K562 (cell line): ENCODE measurements at regions not wholly inside any gene's neighbourhood (a gene's known extent, or its start where the extent isn't known, plus 50 kb on each side); places are given as distances from the start of the nearest gene placed in this dataset.

Experiments
- ATAC-seq: fragments of 200-7000 bp; cut with Tn5 transposase; 3 replicates; pipeline ENCODE4 v1.9.1; 2020; ENCODE audit warnings: moderate library complexity
- BruUV-seq: library from RNA; stranded (reverse); fragments of 400-500 nt; replicated peaks from 2 replicates; lab custom pipeline; 2021; lab: Mats Ljungman, UMichigan
- CTCF ChIA-PET: fragments of 300-600 bp; formaldehyde crosslinking; extraction: SDS; loops from one replicate; lab custom pipeline; 2021; ENCODE audit warnings: low intra/inter-chr PET ratio; lab: Yijun Ruan, JAX
- POLR2A ChIA-PET: fragments of 300-600, 350-650 bp; sonication (Branson Sonifier 250); formaldehyde crosslinking; extraction: SDS; loops from one replicate; lab custom pipeline; 2021; ENCODE audit warnings: antibody characterized with exemption, inconsistent platforms; lab: Yijun Ruan, JAX
- DNase-seq, 4 experiments: peaks; one replicate each; pipeline versions ENCODE4 v3.0.0 to v3.0.0-alpha.2; 2011 to 2018; ENCODE audit warnings: low spot score in 3 of 4, mixed read lengths in 3 of 4; ENCODE audit errors: extremely low read depth in 1 of 4
- FAIRE-seq: peaks from 2 replicates; lab custom pipeline; 2011; peaks lifted over from hg19 to GRCh38; lab: Jason Lieb, UNC
- H2AFZ ChIP-seq: 2 replicates; pipeline ENCODE4 v1.6.0; 2011; ENCODE audit warnings: low read depth, low read length, control low read depth, inconsistent platforms
- H3K27ac ChIP-seq: fragments of 200-600 bp; 3 replicates; pipeline ENCODE4 v1.8.0; 2011; ENCODE audit warnings: low read depth, mild to moderate bottlenecking, control low read depth, inconsistent platforms, low read length, moderate library complexity, mixed read lengths; ENCODE audit errors: extremely low read depth
- H3K27me3 ChIP-seq, 2 experiments: fragments of 300-600 bp in 1 of 2; 2 replicates in 1 of 2; 3 replicates in 1 of 2; pipeline versions ENCODE4 v1.6.0 to v1.8.0; 2011; ENCODE audit warnings: inconsistent platforms in 2 of 2, low read length in 2 of 2, mild to moderate bottlenecking in 1 of 2, mixed read lengths in 1 of 2, moderate library complexity in 1 of 2; ENCODE audit not compliant: control insufficient read depth in 2 of 2, insufficient read depth in 2 of 2
- H3K36me3 ChIP-seq: fragments of 300-600 bp; 3 replicates; pipeline ENCODE4 v1.8.0; 2011; ENCODE audit warnings: mild to moderate bottlenecking, low read length, inconsistent platforms; ENCODE audit not compliant: control insufficient read depth, insufficient read depth
- H3K4me1 ChIP-seq, 2 experiments: fragments of 200-600 bp in 1 of 2; replicated peaks in 1 of 2; 2 replicates in 1 of 2; 3 replicates in 1 of 2; pipeline versions ENCODE4 v1.5.1 to v1.8.0; 2011; ENCODE audit warnings: inconsistent platforms in 2 of 2, low read length in 2 of 2, mild to moderate bottlenecking in 1 of 2, mixed read lengths in 1 of 2, moderate library complexity in 1 of 2; ENCODE audit not compliant: control insufficient read depth in 2 of 2, insufficient read depth in 2 of 2
- H3K4me2 ChIP-seq: 2 replicates; pipeline ENCODE4 v1.6.1; 2011; ENCODE audit warnings: low read length, control low read depth, inconsistent platforms, mixed read lengths; ENCODE audit not compliant: insufficient read depth
- H3K4me3 ChIP-seq: fragments of 200-600 bp; sonication (generic), shearing (Covaris generic); 2 replicates; pipeline ENCODE4 v1.5.1; 2016; ENCODE audit warnings: control low read depth, inconsistent platforms
- H3K79me2 ChIP-seq: fragments of 200-600 bp; 3 replicates; pipeline ENCODE4 v1.8.0; 2011; ENCODE audit warnings: low read length, inconsistent platforms; ENCODE audit not compliant: control insufficient read depth, insufficient read depth
- H3K9ac ChIP-seq, 2 experiments: 2 replicates each; pipeline versions ENCODE4 v1.6.0 to v1.6.1; 2011; ENCODE audit warnings: low read depth in 2 of 2, low read length in 2 of 2, control low read depth in 1 of 2, inconsistent platforms in 1 of 2, mild to moderate bottlenecking in 1 of 2, mixed read lengths in 1 of 2; ENCODE audit not compliant: insufficient read depth in 1 of 2
- H3K9me1 ChIP-seq: one replicate; pipeline ENCODE4 v1.6.0; 2011; ENCODE audit warnings: inconsistent platforms, mild to moderate bottlenecking, low read length, moderate library complexity; ENCODE audit not compliant: control insufficient read depth, insufficient read depth
- H3K9me3 ChIP-seq: replicated peaks from 2 replicates; pipeline ENCODE4 v1.5.1; 2011; ENCODE audit warnings: low read depth, low read length, inconsistent platforms; ENCODE audit not compliant: control insufficient read depth, insufficient read depth
- H4K20me1 ChIP-seq: replicated peaks from 2 replicates; pipeline ENCODE4 v1.6.1; 2011; ENCODE audit warnings: low read length, inconsistent platforms, mixed read lengths; ENCODE audit not compliant: control insufficient read depth, insufficient read depth
- GATAD2A ChIP-seq: fragments of 450-650 bp; IDR thresholded peaks from 2 replicates; pipeline ENCODE4 v1.6.1; 2017
- MEF2D ChIP-seq: conservative IDR thresholded peaks from 2 replicates; pipeline ENCODE4 v1.6.1; 2016; ENCODE audit warnings: low read depth, missing genetic modification characterization, missing compliant biosample characterization
- MLLT1 ChIP-seq, 2 experiments: fragments of 450-650 bp; IDR thresholded peaks; 2 replicates each; pipeline ENCODE4 v1.6.1; 2016
- MTA3 ChIP-seq: fragments of 450-650 bp; formaldehyde crosslinking; IDR thresholded peaks from 2 replicates; pipeline ENCODE4 v1.6.1; 2017; ENCODE audit warnings: mild to moderate bottlenecking, borderline replicate concordance
- PRDM10 ChIP-seq: fragments of 450-650 bp; IDR thresholded peaks from 2 replicates; pipeline ENCODE4 v1.6.1; 2018; ENCODE audit not compliant: partially characterized antibody
- PTBP1 ChIP-seq: fragments of 200-400 bp; formaldehyde crosslinking; IDR thresholded peaks from 2 replicates; pipeline ENCODE4 v1.6.1; 2017; ENCODE audit warnings: low read depth, low read length
- RAD51 ChIP-seq: fragments of 450-650 bp; IDR thresholded peaks from 2 replicates; pipeline ENCODE4 v1.7.1; 2016; ENCODE audit warnings: low read depth, mild to moderate bottlenecking, borderline replicate concordance
- RBM15 ChIP-seq: fragments of 200-400 bp; formaldehyde crosslinking; IDR thresholded peaks from 2 replicates; pipeline ENCODE4 v1.6.1; 2018; ENCODE audit warnings: mild to moderate bottlenecking, low read length, moderate library complexity; ENCODE audit not compliant: insufficient read depth
- TOE1 ChIP-seq, 2 experiments: fragments of 450-650 bp in 1 of 2; sonication (generic) in 1 of 2; formaldehyde crosslinking in 1 of 2; IDR thresholded peaks; 2 replicates each; pipeline versions ENCODE4 v1.7.1 to v1.8.0; 2016 to 2022; ENCODE audit warnings: borderline replicate concordance in 2 of 2, mild to moderate bottlenecking in 2 of 2, antibody characterized with exemption in 1 of 2, inconsistent platforms in 1 of 2, low read depth in 1 of 2, missing genetic modification reagents in 1 of 2, moderate library complexity in 1 of 2
- ZBTB7A ChIP-seq: IDR thresholded peaks from 2 replicates; pipeline ENCODE4 v1.6.1; 2011; ENCODE audit warnings: low read depth, mild to moderate bottlenecking, low read length, moderate library complexity, borderline replicate concordance; ENCODE audit not compliant: control insufficient read depth
- ZNF75A ChIP-seq: fragments of 450-650 bp; formaldehyde crosslinking; IDR thresholded peaks from 2 replicates; pipeline ENCODE4 v1.4.0; 2020; ENCODE audit warnings: mild to moderate bottlenecking
- WGBS: fragments of 100-300 bp; shearing (Covaris generic); methylation state at CpG from one replicate; pipeline ENCODE4 v1.1.6; 2016; ENCODE audit warnings: low coverage, mixed read lengths; ENCODE audit not compliant: insufficient coverage; ENCODE audit errors: missing lambda C conversion rate; 5-methylcytosine and 5-hydroxymethylcytosine counted together
- in situ Hi-C: fragments of 300-500 bp; cut with MboI; formaldehyde crosslinking; loops from 4 replicates; pipeline ENCODE4 v1.15.0; 2018; ENCODE audit warnings: inconsistent platforms, mixed read lengths
- intact Hi-C: fragments of 100-400 bp; cut with micrococcal nuclease; formaldehyde crosslinking; loops from 2 replicates; pipeline ENCODE4 v1.14.2; 2022
- TF ChIP-seq, protein P1 (sequence below): fragments of 200-800 bp; sonication (Bioruptor generic); IDR thresholded peaks from 2 replicates; pipeline ENCODE4 v1.6.1; 2017; ENCODE audit warnings: missing genetic modification characterization, missing compliant biosample characterization
- TF ChIP-seq, protein P2 (sequence below): fragments of 250-450 bp; sonication (Bioruptor Pico); IDR thresholded peaks from 2 replicates; pipeline ENCODE4 v1.8.0; 2022; ENCODE audit warnings: inconsistent platforms, mild to moderate bottlenecking, moderate library complexity, borderline replicate concordance

DNA sequence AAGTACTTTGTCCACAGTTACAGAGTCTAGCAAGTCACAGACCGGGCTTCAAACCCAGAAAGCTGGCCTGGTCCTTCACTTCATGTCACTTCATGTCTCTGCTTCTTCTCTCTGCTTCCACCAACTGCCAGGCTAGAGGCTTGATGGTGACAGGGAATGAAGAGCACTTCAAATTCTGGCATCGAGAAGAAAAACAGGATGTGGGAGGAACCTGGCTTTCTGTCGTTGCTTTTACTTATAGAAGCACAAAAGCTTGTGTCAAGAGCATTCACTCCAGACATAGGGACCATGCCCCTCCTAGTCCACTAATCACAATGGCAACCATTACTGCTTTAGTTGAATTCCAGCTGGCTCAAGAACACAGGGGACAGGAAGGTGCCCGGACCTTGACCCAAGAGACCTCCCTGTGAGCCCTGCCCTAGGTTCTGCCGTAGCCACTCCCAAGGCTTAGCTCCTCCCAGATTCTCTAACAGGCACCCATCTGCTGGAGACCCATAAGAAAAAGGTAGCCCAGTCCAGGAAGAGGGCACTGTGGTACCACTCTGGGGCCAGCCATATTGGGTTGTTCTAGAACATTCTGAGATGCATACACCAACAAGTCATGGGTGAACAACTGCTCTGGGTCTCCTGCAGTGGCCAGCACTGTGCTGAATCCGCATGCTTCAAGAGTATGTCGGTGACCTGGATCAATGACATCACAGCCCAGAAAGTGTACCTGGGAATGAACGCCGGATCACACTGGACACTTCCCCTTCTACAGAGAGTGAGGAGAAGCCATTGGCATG is 181.8 kb downstream of the C16orf95 start:
- peaks cover 3 to 42% of the 10 kb centered on the region in 2 experiments; a peak in 2 of 5 replicates for H3K27me3 ChIP-seq
- in situ Hi-C loops, result no loop called here
- H3K36me3 ChIP-seq, result no peaks in the 10 kb centered on the region
- H4K20me1 ChIP-seq, result peaks cover 5% of the 10 kb centered on the region; the same call in 1 of the 2 replicates
- no peak overlapping the region for H3K4me3 ChIP-seq
- ChIA-PET CTCF (no interaction called here), POLR2A (no interaction called here)
- ATAC-seq (no peak), FAIRE-seq (no peak), DNase-seq (no peak)
- no peak overlapping the region for H2AFZ ChIP-seq
- no peak overlapping the region for H3K27ac ChIP-seq
- TF ChIP-seq TOE1 (IDR thresholded peaks at IDR 0.05; ENCODE audit: borderline replicate concordance) (no peak), TOE1 (CRISPR knock-in tag; IDR thresholded peaks at IDR 0.05; ENCODE audit: borderline replicate concordance, low read depth) (no peak), PRDM10 (no peak), MEF2D (tag) (no peak), ZNF75A (no peak), ZBTB7A (no peak), PTBP1 (no peak), RAD51 (no peak), GATAD2A (no peak), MLLT1 (IDR thresholded peaks at IDR 0.05) (no peak), RBM15 (no peak), MTA3 (no peak)
- TF ChIP-seq, protein P1, sequence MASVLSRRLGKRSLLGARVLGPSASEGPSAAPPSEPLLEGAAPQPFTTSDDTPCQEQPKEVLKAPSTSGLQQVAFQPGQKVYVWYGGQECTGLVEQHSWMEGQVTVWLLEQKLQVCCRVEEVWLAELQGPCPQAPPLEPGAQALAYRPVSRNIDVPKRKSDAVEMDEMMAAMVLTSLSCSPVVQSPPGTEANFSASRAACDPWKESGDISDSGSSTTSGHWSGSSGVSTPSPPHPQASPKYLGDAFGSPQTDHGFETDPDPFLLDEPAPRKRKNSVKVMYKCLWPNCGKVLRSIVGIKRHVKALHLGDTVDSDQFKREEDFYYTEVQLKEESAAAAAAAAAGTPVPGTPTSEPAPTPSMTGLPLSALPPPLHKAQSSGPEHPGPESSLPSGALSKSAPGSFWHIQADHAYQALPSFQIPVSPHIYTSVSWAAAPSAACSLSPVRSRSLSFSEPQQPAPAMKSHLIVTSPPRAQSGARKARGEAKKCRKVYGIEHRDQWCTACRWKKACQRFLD (CRISPR knock-in tag), result no peak
- TF ChIP-seq, protein P2, sequence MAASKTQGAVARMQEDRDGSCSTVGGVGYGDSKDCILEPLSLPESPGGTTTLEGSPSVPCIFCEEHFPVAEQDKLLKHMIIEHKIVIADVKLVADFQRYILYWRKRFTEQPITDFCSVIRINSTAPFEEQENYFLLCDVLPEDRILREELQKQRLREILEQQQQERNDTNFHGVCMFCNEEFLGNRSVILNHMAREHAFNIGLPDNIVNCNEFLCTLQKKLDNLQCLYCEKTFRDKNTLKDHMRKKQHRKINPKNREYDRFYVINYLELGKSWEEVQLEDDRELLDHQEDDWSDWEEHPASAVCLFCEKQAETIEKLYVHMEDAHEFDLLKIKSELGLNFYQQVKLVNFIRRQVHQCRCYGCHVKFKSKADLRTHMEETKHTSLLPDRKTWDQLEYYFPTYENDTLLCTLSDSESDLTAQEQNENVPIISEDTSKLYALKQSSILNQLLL, result no peak
- intact Hi-C loops, result no loop called here
- BruUV-seq, result no TSS peak
- no peak overlapping the region for H3K9ac ChIP-seq
- no peak overlapping the region for H3K4me2 ChIP-seq
- H3K4me1 ChIP-seq, result no peaks in the 10 kb centered on the region
- no peaks in the 10 kb centered on the region for H3K79me2 ChIP-seq
- no peaks in the 10 kb centered on the region for H3K9me1 ChIP-seq
- WGBS, result 6% methylated on average over 9 of the region's 9 CpGs
- H3K9me3 ChIP-seq, result peaks cover 3% of the 10 kb centered on the region
